SIG-M5 treated with dmso at 0.1 percent for 504 hours (cell line): ENCODE measurements at regions not wholly inside any gene's neighbourhood (a gene's known extent, or its start where the extent isn't known, plus 50 kb on each side); places are given as distances from the start of the nearest gene placed in this dataset.

Source experiments
- DNase-seq: peaks from one replicate; lab custom pipeline; 2025; ENCODE audit not compliant: unreplicated experiment; lab: John Stamatoyannopoulos, UW

- no peak for DNase-seq
Measured at GRCh38 chr14:47746986-47747385, 71.6 kb upstream of the MDGA2 start.

DNA sequence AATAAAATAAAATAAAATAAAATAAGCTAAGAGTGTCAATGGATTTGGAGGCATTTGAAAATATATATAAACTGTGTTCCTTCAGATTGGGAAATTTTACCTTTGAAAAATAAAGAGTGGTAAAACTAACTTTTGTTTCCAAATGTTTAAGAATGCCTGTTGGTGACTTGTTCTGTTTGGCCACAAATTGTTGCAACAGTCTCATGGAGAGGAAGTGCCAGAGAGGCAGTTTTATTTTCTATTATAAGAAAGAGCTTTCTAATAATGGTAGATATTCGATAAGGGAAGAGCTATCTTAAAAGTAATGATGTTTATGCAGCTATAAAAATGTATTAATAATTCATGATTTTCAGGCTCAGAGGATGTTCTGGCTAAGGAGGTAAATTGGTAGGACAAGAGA lies 68.8 kb upstream of the MDGA2 start:
- DNase-seq: no peak

- DNase-seq: no peak
Measured at GRCh38 chr14:47739541-47739940, 64.1 kb upstream of the MDGA2 start.

GRCh38 chr14:47730296-47730695 lies 54.9 kb upstream of the MDGA2 start:
- no peak for DNase-seq
